NCI-H2107 treated with DMSO at 0.1 percent for 48 hours (cell line): ENCODE measurements at regions not wholly inside any gene's neighbourhood (a gene's known extent, or its start where the extent isn't known, plus 50 kb on each side); places are given as distances from the start of the nearest gene placed in this dataset.
"Not testable (repeated sequence)": the region's sequence is repeated elsewhere in the genome, so short reads cannot be mapped to it uniquely, and the experiment has no call there.

Source experiments
- DNase-seq: peaks from one replicate; lab custom pipeline; 2025; ENCODE audit not compliant: unreplicated experiment; lab: John Stamatoyannopoulos, UW

DNA sequence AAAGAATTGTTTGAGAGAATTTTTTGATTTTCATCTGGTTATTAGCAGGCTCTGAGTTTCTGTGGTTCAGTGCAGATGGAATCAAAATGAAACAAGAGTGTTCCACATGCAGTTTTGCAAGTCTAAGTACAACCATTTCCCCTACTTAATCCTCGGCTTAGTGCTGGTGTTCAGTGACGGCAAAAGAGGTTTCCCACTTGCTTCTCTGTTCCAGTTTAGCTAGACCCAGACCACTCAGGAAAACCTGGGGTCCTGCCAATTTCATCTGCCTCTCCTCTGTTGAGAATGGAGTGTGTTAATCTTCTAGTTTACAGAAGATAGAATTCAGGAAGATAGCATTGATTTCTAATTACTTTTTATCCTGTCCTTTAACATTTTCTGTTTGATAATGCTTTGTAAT, 996.2 kb upstream of the FANCL start:
- DNase-seq: no peak

DNA sequence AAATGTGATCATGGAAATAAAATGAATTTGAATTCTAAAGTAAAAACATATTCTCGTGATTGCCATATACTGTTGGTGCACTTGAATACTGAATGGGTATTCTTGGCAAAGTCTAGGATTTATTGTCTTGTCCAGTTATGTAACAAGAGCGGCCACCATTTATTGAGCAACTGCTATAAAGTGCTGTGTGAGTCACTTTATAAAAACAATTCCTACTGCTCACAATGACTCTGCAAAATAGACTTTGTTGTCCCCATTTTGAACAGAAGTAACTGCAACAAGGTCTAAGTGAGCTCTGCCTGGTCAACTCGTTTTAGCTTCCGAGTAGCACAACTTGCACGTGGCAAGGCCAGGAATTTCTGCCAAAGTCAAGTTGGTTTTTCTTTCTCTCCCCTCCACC, 995.6 kb upstream of the FANCL start:
- DNase-seq: no peak

DNA sequence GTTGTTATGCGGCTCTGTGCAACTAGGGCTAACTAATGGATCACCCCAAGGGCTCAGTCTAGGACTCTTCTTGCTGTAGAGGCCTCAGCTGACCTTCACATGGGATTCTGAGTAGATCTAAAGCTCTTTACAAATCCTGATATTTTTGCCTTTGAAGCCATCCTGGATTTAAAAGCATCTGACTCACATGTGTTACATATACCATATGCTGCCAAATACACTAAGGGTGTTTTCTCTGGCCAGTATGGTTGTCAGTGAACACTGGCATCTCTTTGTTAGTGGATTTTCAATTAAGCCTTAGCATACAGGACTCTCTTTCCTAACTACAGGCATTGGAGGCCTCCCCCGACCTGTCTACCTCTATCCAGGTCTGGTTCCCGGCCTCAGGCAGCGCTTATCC, 992.8 kb upstream of the FANCL start:
- DNase-seq: no peak

DNA sequence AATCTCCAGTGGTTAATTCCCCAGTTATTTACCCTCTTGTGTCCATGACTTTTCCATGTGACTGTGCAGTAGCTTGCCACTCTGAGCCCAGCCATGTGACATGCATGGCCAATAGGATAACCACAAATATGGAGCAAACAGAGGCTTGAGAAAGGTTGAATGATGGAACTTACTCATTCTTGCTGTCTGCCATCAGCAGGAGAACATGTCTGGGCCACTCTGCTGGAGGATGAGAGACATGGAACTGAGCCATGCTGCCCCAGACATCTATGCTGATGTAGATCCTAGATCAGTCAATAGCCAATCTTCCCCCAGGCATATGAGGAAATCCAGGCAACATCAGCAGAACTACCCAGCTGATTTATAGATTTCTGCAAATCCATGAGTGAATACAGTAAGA, 992.3 kb upstream of the FANCL start:
- DNase-seq: no peak

DNA sequence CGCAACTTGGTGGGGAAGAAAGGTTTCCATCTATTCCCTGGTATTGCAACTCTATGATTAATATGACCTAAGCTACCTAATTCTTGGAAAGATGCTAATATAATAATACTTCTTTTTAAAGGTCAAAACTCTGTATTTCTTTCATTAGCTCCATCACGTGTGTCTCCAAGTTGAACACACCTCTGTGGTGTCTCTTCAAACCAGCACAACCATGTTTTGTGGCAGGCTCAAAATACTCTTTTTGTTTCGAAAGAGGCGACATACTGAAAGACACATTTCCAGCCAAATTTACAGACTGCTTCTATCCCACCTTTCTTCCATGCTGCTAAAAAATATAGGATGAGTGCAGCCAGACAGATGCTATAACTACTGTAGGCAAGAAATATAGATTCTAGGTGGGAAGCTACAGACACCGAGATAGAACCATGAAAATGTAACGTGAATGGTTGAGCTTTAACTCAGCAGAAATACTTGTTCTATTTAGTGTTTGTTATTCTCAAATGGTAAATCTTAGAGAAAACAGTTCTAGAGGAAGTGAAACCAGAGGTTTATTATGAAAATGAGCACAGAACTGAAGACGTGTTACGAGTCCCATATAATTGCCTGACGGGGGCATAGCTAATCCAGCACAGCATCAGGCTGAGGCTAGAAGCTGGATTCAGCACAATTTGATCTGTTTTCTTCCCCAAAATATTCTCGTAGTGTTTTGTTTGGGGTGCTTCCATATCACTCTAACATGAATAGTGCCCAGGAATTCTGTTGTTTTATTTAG, 991.5 kb upstream of the FANCL start:
- DNase-seq: no peak

DNA sequence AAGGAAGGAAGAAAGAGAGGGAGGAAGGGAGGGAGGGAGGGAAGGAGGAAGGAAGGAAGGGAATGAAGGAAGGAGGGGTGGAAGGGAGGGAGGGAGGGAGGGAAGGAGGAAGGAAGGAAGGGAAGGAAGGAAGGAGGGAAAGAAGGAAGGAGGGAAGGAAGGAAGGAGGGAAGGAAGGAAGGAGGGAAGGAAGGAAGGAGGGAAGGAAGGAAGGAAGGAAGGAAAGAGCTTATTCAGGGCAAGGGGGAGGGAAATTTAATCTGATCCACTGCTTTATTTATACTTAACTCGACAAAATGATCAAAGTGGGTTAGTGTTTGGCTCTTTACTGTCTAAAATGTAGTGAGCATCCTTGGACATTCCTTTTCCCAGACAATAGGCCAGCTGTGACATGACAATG, 985.2 kb upstream of the FANCL start:
- DNase-seq: not testable (repeated sequence)

DNA sequence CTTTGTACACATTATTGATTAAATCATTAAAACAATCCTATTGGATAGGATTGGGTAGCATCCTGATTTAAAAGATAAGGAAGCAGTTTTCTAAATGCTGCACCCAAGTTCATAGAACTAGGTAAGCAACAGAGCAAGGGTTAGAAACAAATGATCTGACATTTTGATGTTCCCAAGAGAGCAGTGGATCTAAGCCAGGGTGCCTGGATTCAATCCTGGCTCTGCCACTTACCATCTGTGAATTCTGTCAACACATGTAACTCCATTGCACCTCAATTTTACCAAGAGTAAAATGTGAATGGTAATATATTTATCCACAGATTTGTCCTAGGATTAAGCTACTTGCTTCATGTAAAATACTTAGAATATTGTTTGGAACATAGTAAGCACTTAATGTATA, 982.6 kb upstream of the FANCL start:
- DNase-seq: no peak

DNA sequence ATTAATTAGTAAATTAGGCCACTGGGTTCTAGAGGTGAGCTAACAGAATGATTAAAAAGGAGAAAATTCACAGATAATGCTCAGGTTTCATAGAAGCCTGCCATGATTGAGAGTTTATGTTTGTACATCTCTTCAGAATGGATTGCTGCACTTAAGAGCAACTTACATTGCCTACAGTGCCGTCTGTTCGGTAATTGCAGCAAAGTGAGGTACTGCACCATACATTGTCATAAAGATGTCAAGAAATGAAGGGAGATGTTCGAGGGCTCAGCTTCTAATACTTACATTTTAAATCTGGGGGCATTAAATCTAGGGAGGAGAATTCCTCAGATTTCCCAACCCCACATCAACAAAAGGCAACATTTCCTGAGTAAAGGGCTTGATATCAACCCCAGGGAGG, 976.2 kb upstream of the FANCL start:
- no peak for DNase-seq

DNA sequence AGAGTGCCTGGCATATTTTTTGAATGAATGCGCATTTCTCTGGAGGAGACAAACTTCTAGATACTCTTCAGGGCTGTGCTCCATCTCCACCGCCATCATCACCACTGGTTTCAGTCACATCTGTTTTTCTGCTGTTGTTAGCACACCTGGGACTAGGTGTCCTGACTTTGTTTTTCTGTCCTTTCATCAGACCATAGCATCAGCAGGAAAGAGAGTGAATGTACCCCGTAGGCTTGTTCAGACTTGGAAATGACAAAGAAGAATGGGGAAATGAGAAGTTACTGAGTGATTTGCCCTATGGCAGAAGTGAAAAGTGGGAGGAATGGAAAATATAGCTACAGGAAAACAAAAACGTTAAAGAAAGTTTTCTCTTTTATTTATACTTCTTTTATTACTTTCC, 965.2 kb upstream of the FANCL start:
- no peak for DNase-seq

DNA sequence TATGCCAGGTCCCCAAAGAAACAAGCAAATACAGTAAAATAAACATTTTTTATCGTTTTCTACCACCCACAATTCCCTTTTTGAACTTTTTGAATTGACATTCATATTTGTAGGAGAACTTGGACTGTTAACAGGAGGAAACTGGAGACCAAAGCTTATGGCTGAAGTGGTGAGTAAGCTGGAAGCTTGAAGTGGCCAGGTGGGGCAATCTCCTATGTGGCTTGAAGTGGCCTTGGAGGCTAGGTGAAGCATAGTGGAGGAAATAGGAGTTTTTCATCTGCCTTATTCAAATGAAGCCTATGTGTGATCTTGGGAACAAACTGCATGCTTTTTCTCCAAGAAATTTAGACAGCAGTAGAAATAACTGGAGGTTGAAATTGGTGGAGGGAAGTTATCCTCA, 962.9 kb upstream of the FANCL start:
- DNase-seq: peak; percentile 47

DNA sequence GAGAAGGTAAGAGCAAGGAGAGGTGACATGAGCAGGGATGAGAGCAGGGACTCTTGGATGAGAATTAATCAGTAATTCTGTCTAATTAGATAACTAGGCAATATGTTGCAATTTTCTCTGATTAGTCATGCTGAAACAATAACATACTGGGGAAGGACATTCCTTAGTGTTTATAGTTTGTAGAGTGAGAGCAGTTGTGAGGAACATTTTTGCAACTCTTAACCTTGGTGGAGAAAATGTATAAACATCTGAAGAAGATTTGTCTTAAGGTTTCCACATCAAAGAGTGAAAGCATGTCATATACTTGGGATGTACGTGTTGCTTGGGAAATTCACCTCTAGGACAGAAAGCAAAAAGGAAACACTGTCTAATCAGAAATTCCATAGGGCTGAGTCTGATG, 955.4 kb upstream of the FANCL start:
- DNase-seq: no peak

DNA sequence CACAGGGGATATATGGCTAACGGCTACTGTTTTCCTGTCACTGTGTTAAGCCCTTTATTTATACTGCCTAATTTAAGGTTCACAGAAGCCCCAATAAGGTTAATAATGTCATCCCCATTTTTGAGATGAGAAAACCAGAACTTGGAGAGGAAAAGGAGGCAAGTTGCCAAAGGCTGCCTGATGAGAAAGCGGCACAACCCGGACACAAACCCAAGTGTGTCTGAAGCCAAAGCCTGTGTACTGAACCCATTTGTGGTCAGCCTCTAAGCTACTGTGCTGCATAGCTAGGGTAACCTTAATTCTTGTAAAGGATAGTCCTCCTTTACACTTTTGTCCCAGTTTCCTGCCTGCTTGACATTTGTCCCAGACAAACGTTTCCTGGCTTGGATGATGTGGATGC, 954.7 kb upstream of the FANCL start:
- no peak for DNase-seq

DNA sequence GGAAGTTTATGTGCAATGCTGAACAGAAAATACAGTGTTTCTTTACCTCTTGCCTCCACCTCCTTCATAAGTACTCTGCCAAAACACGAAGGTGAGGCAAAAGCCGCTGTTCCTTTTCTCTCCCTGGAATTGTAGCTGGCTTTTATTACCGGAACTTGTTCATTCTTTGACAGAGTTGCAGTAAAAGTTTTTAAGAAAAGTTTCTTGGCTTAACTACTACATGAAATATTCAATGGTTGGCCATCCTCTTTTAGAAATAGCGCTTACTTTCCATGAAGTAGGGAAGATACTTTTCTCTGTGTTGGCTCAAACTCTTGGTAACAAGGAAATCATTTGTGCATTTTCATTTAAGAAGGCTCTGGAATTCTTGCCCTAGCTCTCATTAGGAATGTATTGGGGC, 950.7 kb upstream of the FANCL start:
- DNase-seq: no peak

DNA sequence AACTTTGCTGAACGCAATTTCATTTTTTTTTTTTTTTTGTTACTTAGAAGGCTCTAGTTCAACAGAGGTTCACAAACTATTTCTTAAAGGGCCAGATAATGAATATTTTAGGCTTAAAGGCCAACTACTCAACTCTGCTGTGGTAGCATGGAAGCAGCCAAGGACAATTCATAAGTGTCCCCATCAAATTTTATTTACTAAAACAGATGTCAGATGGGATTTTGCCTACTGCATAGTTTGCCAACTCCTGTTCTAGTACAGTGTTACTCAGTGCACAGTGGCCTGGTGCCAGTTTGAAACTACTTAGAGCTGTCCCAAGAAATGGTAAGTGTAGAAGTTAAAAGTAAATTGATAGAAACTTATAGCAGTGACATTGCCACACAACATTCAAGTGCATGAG, 949.4 kb upstream of the FANCL start:
- DNase-seq: no peak

DNA sequence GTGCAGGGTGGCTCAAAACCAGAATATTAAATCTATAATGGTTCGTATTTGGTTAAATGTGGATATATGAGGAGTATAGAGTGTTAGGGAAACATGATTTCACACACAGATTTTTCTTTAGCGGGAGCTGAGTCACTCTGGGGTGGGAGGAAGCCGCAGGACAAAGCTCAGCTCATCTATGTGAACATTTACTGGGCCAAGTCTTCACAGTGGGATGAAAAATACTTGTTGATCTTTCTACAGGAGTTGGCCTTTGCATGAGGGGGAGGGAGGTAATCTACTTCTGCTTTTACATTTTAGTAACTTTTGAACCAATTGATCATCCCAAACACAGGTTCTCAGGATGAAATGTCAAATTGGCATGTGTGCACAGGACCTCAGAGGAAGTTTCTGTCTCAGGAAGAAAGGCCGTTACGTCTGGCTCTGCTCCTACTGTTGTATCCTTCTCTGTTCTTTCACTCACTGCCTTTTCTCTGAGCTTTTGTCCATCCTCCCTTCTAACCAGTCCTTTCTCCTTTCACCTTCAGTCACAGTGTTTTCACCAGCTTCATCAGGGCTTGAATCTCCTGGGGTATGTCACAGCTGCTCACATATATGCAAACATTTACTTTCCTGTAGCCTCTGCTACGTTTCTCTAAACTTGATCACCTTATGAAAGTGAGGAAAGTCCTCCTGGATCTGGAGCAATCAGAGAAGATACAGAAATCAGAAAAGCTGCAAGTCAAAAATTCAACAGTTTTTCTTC, 943.3 kb upstream of the FANCL start:
- DNase-seq: no peak

DNA sequence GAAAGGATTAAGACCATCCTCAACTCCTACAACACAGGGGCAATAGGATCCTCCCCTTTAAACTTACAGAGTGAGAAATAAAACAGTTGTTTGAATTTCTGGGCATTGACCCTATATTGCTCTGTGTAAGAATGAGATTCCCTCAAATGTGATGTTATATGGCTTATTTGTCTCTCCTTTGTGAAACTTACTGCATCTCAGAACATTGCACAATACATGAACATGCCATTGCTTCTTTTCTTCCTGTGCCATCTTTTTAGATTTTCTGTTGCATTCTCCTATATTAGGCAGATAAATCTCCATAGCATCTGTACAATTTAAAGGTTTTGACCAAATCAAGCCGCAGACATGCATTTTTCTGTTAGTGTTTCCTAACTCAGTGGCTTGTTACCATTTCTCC, 941.9 kb upstream of the FANCL start:
- DNase-seq: no peak

DNA sequence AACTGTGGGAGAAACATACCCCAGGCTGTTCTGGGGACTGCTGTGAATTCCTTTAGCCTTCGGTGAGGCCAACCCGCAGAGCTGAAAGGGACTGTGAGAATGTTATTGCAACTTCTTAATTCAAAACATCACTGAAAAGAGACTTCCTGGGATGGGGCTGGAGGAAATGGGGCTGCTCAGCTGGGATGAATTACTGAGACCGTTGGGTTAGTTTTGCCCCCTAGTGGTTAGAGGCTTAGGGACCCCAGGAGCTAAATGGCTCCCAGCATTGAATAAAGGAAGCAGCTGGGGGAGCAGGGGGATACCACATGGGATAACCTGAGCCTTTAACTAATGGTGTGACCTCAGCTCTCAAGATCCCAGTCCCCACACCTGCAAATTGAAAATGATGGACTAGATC, 941.1 kb upstream of the FANCL start:
- DNase-seq: no peak

DNA sequence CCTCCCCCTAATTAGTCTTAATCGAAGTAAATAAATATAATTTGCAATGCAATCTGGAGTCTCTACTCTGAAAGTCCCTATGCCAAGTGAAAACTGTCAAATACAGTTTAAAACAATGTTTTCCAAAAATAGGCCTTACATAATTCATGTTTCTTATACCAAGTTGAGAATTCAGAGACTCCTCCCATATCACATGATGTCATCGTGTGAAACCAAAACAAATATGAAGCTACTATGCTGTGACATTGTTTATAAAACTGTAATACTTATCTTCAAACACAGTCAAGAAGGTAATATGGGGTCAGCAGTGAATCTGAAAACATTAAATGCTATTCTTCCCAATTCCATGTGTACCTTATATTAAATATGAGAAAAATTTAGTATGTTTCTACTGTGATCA, 940.2 kb upstream of the FANCL start:
- no peak for DNase-seq

DNA sequence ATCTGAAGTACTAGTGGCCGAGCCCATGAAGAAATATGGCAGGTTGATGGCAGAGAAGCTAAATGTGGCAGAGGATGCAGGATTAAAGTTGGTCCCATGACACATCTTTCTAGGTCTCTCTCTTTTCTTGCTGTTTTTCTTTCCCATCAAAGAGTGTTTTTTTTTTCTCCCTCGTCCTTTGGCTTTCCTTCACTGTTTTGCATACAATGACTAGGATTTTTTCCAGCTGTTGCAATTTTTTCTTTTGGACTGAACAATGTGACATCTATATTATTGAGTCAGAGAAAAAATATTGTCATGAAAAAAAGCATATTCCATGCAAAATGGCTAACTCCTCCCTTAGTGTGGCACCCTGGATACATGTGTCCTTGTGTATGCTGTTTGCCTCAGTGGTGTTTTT, 939.5 kb upstream of the FANCL start:
- DNase-seq: no peak

DNA sequence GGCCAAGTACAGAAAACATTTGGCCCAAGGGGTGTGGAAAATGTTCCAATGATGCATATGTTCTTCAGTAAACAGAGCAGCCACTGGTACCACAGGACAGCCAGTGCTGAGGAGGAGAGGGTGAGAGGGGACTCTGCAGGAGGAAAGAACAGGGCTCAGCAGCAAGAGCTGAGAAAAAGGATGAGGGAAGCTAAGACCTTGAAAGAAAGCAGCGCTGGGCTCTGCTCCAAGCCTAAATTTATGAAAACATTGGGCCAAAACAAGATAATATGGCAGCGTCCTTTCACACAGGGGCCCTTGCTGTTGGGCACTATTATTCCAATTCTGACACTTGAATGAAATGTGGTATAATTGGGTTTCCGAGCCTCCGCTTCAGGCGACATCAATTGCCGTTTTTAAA, 939.0 kb upstream of the FANCL start:
- no peak for DNase-seq

DNA sequence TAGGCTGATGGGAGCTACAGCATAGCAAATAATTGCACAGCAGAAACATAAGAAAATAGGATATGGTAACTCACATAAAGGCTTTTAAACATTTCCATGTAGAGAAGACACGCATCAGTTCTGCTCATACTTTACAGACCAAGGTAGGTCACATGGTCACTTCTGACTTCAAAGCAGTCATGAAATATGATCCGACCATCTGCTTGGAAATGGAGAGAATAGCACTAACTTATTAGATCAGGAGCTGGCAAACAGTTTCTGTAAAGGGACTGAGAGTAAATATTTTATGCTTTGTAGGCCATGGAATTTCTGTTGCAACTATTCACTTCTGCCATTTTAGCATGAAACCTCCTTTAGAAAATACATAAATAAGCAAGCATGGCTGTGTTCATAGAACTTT, 936.6 kb upstream of the FANCL start:
- peak; percentile 93 for DNase-seq

DNA sequence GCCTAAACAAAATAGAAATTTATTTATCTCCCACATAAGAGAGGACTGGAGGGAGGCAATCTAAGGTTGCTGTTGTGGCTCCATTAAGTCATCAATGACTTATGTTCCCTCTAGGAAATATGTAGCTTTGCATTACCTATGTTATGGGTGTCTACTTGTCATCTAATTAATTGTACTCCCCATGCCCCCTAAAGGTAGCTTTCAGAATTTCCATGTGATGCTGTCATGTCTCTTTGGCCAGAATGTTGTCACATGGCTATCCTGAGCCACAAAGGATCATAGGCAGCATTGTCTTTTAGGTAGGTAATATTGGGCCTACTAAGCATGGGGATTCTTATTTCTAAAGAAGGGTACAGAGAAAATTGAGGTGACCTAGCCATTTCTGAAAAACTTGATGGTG, 935.6 kb upstream of the FANCL start:
- peak; percentile 12 for DNase-seq
